ENCODE measurements at regions not wholly inside any gene's neighbourhood (a gene's known extent, or its start where the extent isn't known, plus 50 kb on each side); places are given as distances from the start of the nearest gene placed in this dataset.

DNA sequence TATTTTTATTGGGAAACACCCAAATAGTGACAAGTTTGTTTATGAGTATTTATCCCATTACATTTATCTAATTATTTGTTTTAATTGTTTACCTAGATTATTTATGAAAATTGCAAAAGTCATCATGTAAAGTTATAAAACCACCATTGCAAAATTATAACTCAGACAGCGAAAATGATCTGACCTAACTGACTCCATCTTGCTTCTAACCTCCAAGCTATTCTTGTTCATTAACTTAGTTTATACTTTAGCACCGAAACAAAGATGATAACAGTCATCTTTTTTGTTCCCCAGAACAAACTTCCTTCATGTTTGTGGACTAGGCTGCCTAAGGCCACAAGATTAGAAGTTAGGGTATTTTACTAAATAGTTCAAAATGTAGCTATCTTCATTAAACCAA is 190.8 kb downstream of the FASLG start:
- Histone ChIP-seq H3K9me3 (ENCODE audit: insufficient read depth in 2 of 2, low read depth in 1 of 2, low read length in 1 of 2) (no peaks in the 10 kb centered on the region), H3K79me2 (ENCODE audit: control insufficient read depth in 1 of 2, insufficient read depth in 2 of 2, low read length in 2 of 2) (no peaks in the 10 kb centered on the region), H3K36me3 (ENCODE audit: control insufficient read depth in 2 of 4, insufficient read depth in 4 of 4, low read length in 3 of 4) (no peaks in the 10 kb centered on the region), H2AFZ (ENCODE audit: low read length) (no peak overlapping the region), H3K4ac (replicated peaks; ENCODE audit: insufficient read length, low read depth, low read length) (no peak overlapping the region), H3K56ac (replicated peaks; ENCODE audit: insufficient read length, low read depth, low read length) (no peak overlapping the region), H2BK120ac (replicated peaks; ENCODE audit: low read depth, low read length) (no peak overlapping the region), H3K18ac (ENCODE audit: extremely low read depth, low read length) (no peak overlapping the region), H4K20me1 (replicated peaks in 1 of 2; ENCODE audit: control insufficient read depth in 1 of 2, insufficient read depth in 2 of 2, low read length in 2 of 2) (no peaks in the 10 kb centered on the region), H4K8ac (ENCODE audit: extremely low read depth, insufficient read depth, low read length) (no peak overlapping the region), H4K5ac (ENCODE audit: insufficient read length, low read depth, low read length) (no peak overlapping the region), H2BK12ac (ENCODE audit: low read depth, low read length) (no peak overlapping the region), H4K91ac (replicated peaks; ENCODE audit: insufficient read length, low read length) (no peak overlapping the region), H3K27me3 (replicated peaks in 1 of 4; ENCODE audit: control insufficient read depth in 3 of 4, extremely low read depth in 1 of 4, insufficient read depth in 3 of 4, low read length in 3 of 4) (no peaks in the 10 kb centered on the region), H3K79me1 (ENCODE audit: low read depth, low read length) (no peaks in the 10 kb centered on the region), H3K9ac (replicated peaks in 1 of 4; ENCODE audit: extremely low read depth in 1 of 4, low read depth in 3 of 4, low read length in 3 of 4) (no peak overlapping the region), H3K23ac (ENCODE audit: insufficient read length) (no peak overlapping the region), H2BK5ac (ENCODE audit: low read depth, low read length) (no peak overlapping the region), H3K4me3 (ENCODE audit: extremely low read depth in 1 of 4, insufficient read depth in 2 of 4, low read depth in 3 of 4, low read length in 4 of 4) (no peak overlapping the region), H3K23me2 (ENCODE audit: low read depth, low read length) (no peaks in the 10 kb centered on the region), H3K4me2 (ENCODE audit: insufficient read depth in 1 of 2, low read depth in 2 of 2, low read length in 2 of 2) (no peak overlapping the region), H3K27ac (ENCODE audit: low read depth, low read length) (no peak overlapping the region), H2BK20ac (ENCODE audit: low read length) (no peak overlapping the region), H3K14ac (ENCODE audit: insufficient read length) (no peak overlapping the region), H3K4me1 (replicated peaks in 1 of 4; ENCODE audit: control insufficient read depth in 3 of 4, insufficient read depth in 4 of 4, low read length in 3 of 4) (peaks cover 0 to 2% (median 0%) of the 10 kb centered on the region in 4 experiments; a peak in 1 of 7 replicates), H2BK15ac (ENCODE audit: low read length) (no peak overlapping the region), H2AK5ac (ENCODE audit: low read depth, low read length) (no peak overlapping the region)
- ChIA-PET POLR2A (ENCODE audit: partially characterized antibody) (no interaction called here), CTCF (ENCODE audit: partially characterized antibody) (interaction anchor here (1.0 kb wide), 1 partner anchor 15 kb away, joined by 3 read pairs; no protein-coding TSS in a partner anchor)
- no peak for DNase-seq (ENCODE audit: low read depth in 1 of 2, low spot score in 2 of 2)
- FAIRE-seq, result no peak
- WGBS, 2 experiments (ENCODE audit: extremely low coverage in 1 of 2, insufficient coverage in 1 of 2, insufficient read length in 1 of 2, insufficient replicate concordance in 2 of 2, low coverage in 1 of 2, low lambda C conversion rate in 2 of 2, missing lambda C conversion rate in 1 of 2), result 89% methylated on average over 2 of the region's 2 CpGs; no CpG with 5 or more reads in 1 of the 2 experiments
- TF ChIP-seq CHD2 (IDR thresholded peaks at IDR 0.05; ENCODE audit: low read length) (no peak), GABPA (IDR thresholded peaks at IDR 0.05; ENCODE audit: borderline replicate concordance, insufficient read depth, low read length) (no peak), KDM4A (IDR thresholded peaks at IDR 0.05; ENCODE audit: low read depth, low read length, severe bottlenecking) (no peak), EZH2 (IDR thresholded peaks at IDR 0.05; ENCODE audit: low read depth, low read length, severe bottlenecking) (no peak), JUND (IDR thresholded peaks at IDR 0.05; ENCODE audit: low read length) (no peak), BRCA1 (IDR thresholded peaks at IDR 0.05; ENCODE audit: low read depth, low read length) (no peak), NRF1 (IDR thresholded peaks at IDR 0.05; ENCODE audit: low read depth, low read length) (no peak), RFX5 (IDR thresholded peaks at IDR 0.05; ENCODE audit: borderline replicate concordance, low read depth, low read length) (no peak), CBX8 (IDR thresholded peaks at IDR 0.05; ENCODE audit: borderline replicate concordance, low read depth, low read length) (no peak), SIRT6 (IDR thresholded peaks at IDR 0.05; ENCODE audit: low read length) (no peak), ZNF274 (IDR thresholded peaks at IDR 0.05; ENCODE audit: borderline replicate concordance, extremely low read depth, low read length) (no peak), CEBPB (IDR thresholded peaks at IDR 0.05; ENCODE audit: low read depth, low read length) (no peak)
- TF ChIP-seq, protein P1, sequence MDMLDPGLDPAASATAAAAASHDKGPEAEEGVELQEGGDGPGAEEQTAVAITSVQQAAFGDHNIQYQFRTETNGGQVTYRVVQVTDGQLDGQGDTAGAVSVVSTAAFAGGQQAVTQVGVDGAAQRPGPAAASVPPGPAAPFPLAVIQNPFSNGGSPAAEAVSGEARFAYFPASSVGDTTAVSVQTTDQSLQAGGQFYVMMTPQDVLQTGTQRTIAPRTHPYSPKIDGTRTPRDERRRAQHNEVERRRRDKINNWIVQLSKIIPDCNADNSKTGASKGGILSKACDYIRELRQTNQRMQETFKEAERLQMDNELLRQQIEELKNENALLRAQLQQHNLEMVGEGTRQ (IDR thresholded peaks at IDR 0.05; ENCODE audit: low read length), result no peak
- TF ChIP-seq, protein P2, sequence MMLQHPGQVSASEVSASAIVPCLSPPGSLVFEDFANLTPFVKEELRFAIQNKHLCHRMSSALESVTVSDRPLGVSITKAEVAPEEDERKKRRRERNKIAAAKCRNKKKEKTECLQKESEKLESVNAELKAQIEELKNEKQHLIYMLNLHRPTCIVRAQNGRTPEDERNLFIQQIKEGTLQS (IDR thresholded peaks at IDR 0.05; ENCODE audit: insufficient read depth, low read depth, low read length), result no peak

All from H1 (cell line).